Prostate gland (tissue), 2 donors: ENCODE measurements at regions not wholly inside any gene's neighbourhood (a gene's known extent, or its start where the extent isn't known, plus 50 kb on each side); places are given as distances from the start of the nearest gene placed in this dataset.
A peak's percentile ranks its signal among the peaks of the same experiment; 100 is the strongest.

Experiments
- DNase-seq: peaks from one replicate; pipeline ENCODE4 v3.0.0-alpha.2; 2019; ENCODE audit warnings: low spot score
- H3K27ac ChIP-seq, 2 donors: fragments of 200-600 bp; sonication (generic); 2 replicates each; pipeline ENCODE4 v1.5.1; 2017 to 2019
- H3K27me3 ChIP-seq: fragments of 200-600 bp; sonication (generic); replicated peaks from 2 replicates; pipeline ENCODE4 v1.5.1; 2019; ENCODE audit not compliant: insufficient read depth
- H3K36me3 ChIP-seq, 2 donors: fragments of 200-600 bp; sonication (generic); 1 replicate in 1 of 2; 2 replicates in 1 of 2; pipeline versions ENCODE4 v1.5.1 to v1.8.1; 2017 to 2019
- H3K4me1 ChIP-seq: fragments of 200-600 bp; sonication (generic); replicated peaks from 2 replicates; pipeline ENCODE4 v1.5.1; 2019
- H3K4me3 ChIP-seq, 2 donors: fragments of 200-600 bp; sonication (generic); 2 replicates each; pipeline ENCODE4 v1.5.1; 2017 to 2019
- H3K9me3 ChIP-seq: fragments of 200-600 bp; sonication (generic); 2 replicates; pipeline ENCODE4 v1.5.1; 2017
- POLR2A ChIP-seq: fragments of 450-650 bp; IDR thresholded peaks from one replicate; pipeline ENCODE4 v1.6.1; 2016; ENCODE audit warnings: antibody characterized with exemption, mild to moderate bottlenecking
- POLR2AphosphoS5 ChIP-seq: sonication (generic); formaldehyde crosslinking; IDR thresholded peaks from one replicate; pipeline ENCODE4 v1.6.1; 2017; ENCODE audit warnings: antibody characterized with exemption
- WGBS: methylation state at CpG from one replicate; pipeline ENCODE4 v1.1.5; 2018; 5-methylcytosine and 5-hydroxymethylcytosine counted together
- intact Hi-C: fragments of 100-400 bp; cut with DNase I; formaldehyde crosslinking; loops from one replicate; pipeline ENCODE4 v1.14.2; 2022
- TF ChIP-seq, protein P1 (sequence below), 4 experiments: fragments of 200-600 bp in 2 of 4; fragments of 450-650 bp in 2 of 4; sonication (generic) in 2 of 4; IDR thresholded peaks; 1 replicate in 3 of 4; 2 replicates in 1 of 4; pipeline ENCODE4 v1.5.1; 2016 to 2019; ENCODE audit warnings: antibody characterized with exemption in 4 of 4, mild to moderate bottlenecking in 2 of 4, moderate library complexity in 2 of 4

DNA sequence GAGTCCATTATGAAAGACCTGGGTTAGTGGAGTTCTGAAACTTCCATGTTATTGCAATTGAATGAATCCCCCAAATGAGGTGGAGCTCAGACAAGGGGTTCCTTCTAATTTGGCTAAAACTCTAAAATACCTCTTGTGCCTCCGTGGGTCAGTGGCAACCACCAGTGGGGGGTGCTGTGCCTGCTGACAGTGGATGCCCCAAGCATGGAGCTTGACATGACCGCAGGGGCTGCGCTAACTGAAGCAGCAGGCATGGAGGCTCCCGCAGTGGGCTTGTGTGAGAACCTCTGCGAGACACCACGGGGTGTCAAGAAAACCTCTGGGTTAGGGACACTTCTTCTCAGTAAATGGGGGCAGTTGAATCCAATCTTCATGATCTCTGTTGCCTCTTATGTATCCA, 200.5 kb downstream of the DRD1 start:
- H3K27ac ChIP-seq: no peak overlapping the region
- DNase-seq: no peak
- no peaks in the 10 kb centered on the region for H3K9me3 ChIP-seq
- H3K4me1 ChIP-seq: no peaks in the 10 kb centered on the region
- H3K4me3 ChIP-seq: no peak overlapping the region
- WGBS: 74% methylated on average over 6 of the region's 6 CpGs
- TF ChIP-seq POLR2AphosphoS5 (no peak), POLR2A (no peak)
- TF ChIP-seq, protein P1, sequence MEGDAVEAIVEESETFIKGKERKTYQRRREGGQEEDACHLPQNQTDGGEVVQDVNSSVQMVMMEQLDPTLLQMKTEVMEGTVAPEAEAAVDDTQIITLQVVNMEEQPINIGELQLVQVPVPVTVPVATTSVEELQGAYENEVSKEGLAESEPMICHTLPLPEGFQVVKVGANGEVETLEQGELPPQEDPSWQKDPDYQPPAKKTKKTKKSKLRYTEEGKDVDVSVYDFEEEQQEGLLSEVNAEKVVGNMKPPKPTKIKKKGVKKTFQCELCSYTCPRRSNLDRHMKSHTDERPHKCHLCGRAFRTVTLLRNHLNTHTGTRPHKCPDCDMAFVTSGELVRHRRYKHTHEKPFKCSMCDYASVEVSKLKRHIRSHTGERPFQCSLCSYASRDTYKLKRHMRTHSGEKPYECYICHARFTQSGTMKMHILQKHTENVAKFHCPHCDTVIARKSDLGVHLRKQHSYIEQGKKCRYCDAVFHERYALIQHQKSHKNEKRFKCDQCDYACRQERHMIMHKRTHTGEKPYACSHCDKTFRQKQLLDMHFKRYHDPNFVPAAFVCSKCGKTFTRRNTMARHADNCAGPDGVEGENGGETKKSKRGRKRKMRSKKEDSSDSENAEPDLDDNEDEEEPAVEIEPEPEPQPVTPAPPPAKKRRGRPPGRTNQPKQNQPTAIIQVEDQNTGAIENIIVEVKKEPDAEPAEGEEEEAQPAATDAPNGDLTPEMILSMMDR (IDR thresholded peaks at IDR 0.05): no peak
- no peaks in the 10 kb centered on the region for H3K27me3 ChIP-seq
- no peaks in the 10 kb centered on the region for H3K36me3 ChIP-seq
- intact Hi-C loops: no loop called here

DNA sequence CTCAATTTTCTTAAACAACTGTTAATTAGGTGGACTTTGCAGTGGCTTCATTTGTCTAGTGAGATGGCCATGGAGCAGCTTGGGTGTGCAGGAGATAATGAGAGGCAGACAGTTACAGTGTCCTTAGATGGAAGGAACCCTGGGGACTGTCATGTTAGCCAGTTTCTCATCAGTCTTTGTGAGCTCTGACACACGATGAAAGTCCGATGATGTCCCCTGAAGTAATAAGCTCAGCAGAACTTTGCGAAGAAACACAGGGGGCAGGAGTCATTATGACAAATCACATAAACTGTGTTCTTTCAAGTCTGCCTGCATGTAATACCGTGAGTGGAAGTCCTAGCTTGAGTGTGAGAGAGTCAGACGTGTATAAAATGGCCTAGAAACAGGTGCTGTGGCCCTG, 201.8 kb downstream of the DRD1 start:
- Histone ChIP-seq H3K36me3 (no peaks in the 10 kb centered on the region), H3K27me3 (no peaks in the 10 kb centered on the region), H3K4me1 (no peaks in the 10 kb centered on the region), H3K4me3 (no peak overlapping the region), H3K9me3 (no peaks in the 10 kb centered on the region), H3K27ac (no peak overlapping the region)
- DNase-seq: no peak
- WGBS: 88% methylated on average over 5 of the region's 5 CpGs
- TF ChIP-seq, protein P1 (IDR thresholded peaks at IDR 0.05): no peak
- intact Hi-C loops: no loop called here

DNA sequence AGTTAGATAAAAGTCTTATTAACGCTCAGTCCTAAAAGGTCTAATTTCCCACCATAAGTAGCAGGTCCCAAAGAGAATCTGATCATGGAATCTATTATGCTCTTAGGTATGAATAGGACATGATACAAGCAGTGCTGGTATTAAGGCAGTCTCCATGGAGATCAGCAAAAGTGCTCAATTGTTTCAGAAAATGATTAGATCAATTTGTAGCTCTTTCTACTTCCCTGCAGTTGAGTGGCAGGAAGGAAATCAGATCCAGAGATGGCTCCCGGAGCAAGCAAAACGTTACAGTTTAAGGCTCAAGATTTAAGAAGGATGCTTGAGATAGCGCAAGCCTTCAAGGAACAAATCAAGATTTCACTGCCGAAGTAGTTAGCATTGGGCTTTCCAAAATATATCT, 205.7 kb downstream of the DRD1 start:
- DNase-seq: no peak
- intact Hi-C loops: no loop called here
- Histone ChIP-seq H3K4me1 (no peaks in the 10 kb centered on the region), H3K9me3 (no peaks in the 10 kb centered on the region), H3K36me3 (no peaks in the 10 kb centered on the region), H3K27ac (no peak overlapping the region), H3K4me3 (no peak overlapping the region), H3K27me3 (no peaks in the 10 kb centered on the region)
- whole genome bisulfite sequencing: 83% methylated on average over 5 of the region's 5 CpGs
- TF ChIP-seq POLR2A (no peak), POLR2AphosphoS5 (no peak)
- TF ChIP-seq, protein P1 (IDR thresholded peaks at IDR 0.05): no peak

DNA sequence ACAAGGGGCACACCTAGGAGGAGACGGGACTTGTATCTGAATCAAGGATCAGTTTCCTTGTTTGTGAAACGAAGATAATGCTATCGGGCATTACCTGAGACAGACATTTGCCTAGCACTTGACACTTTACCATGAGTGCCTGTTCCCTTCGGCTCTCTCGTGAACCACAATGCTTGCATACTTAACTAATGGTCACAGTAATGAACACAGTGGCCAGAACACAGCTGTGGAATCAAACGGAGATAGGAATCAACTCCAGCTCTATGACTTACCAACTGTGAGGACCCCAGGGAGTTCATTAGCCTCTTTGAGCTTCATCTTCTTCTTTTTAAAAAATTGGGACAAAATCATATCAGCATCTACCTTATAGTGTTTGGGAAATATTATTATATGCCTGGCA, 207.8 kb downstream of the DRD1 start:
- DNase-seq: no peak
- intact Hi-C loops: no loop called here
- no peaks in the 10 kb centered on the region for H3K27me3 ChIP-seq
- H3K36me3 ChIP-seq: no peaks in the 10 kb centered on the region
- TF ChIP-seq POLR2A: no peak
- TF ChIP-seq POLR2AphosphoS5: no peak
- TF ChIP-seq, protein P1 (IDR thresholded peaks at IDR 0.05): no peak
- H3K9me3 ChIP-seq: no peaks in the 10 kb centered on the region
- WGBS: 71% methylated on average over 6 of the region's 6 CpGs
- no peak overlapping the region for H3K4me3 ChIP-seq
- no peaks in the 10 kb centered on the region for H3K4me1 ChIP-seq
- no peak overlapping the region for H3K27ac ChIP-seq

DNA sequence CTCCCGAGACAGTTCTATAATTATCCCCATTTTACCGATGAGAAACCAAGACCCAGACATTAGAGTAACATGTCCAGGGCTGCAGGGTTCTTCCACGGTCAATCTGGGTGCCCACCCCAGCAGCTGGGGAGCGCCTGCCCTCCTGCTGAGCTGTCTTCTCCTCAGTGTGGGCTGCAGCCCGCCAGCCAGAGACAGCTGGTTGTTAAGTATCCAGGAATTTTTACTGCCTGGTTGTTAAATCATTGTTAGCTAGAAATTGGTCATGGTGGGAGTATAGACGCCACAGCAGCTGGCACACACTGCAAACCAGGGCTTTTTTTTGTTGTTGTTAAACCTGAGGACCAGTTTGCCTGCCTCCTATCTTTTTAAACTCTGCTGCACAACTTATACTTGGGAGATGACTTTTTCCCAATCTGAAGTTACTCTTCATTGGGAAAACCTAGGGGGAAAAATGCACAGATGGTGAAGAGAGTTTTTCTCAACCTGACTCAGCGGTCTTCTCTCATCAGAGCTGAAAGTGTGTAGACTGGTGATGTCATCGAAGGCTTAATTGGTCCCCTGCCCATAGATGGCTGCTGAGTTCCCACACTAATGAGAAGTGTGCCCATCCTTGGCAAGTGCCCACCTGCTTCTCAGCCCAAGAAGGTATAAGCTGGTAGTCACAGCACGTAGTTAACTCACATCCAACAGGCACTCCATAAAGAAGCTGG, 208.6 kb downstream of the DRD1 start:
- no peaks in the 10 kb centered on the region for H3K36me3 ChIP-seq
- intact Hi-C loops: no loop called here
- H3K4me3 ChIP-seq: no peak overlapping the region
- H3K27ac ChIP-seq: no peak overlapping the region
- H3K9me3 ChIP-seq: no peaks in the 10 kb centered on the region
- H3K4me1 ChIP-seq: no peaks in the 10 kb centered on the region
- no peak for TF ChIP-seq POLR2A
- peak; percentile 32 for TF ChIP-seq POLR2AphosphoS5
- DNase-seq: no peak
- 22% methylated on average over 9 of the region's 9 CpGs for WGBS
- H3K27me3 ChIP-seq: no peaks in the 10 kb centered on the region
